ENCODE measurements at regions not wholly inside any gene's neighbourhood (a gene's known extent, or its start where the extent isn't known, plus 50 kb on each side); places are given as distances from the start of the nearest gene placed in this dataset.

DNA sequence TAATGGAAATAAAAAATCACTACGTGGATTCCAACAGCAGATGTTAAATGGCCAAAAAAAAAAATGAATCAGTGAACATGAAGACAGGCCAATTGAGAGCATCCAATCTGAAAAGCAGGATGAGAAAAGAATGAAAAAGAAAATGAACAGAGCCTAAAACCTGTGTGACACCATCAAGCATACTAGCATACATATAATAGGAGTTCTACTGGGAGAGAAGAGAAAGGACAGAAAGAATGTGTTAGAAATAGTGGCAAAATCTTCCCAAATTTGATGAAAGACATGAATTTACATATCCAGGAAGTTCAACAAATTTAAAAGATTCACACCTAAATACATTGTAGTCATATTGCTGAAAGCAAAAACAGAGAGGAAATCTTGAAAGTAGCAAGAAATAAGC lies 59.7 kb upstream of the PHF6 start:
- no peak overlapping the region for H2BK120ac ChIP-seq (replicated peaks; ENCODE audit: low read depth, low read length)
- no peak overlapping the region for H3K18ac ChIP-seq (ENCODE audit: extremely low read depth, low read length)
- H2BK15ac ChIP-seq (ENCODE audit: low read length) = no peak overlapping the region
- H4K5ac ChIP-seq (ENCODE audit: insufficient read length, low read depth, low read length) = no peak overlapping the region
- H3K4me2 ChIP-seq (ENCODE audit: insufficient read depth in 1 of 2, low read depth in 2 of 2, low read length in 2 of 2) = no peak overlapping the region
- H3K9me3 ChIP-seq (ENCODE audit: insufficient read depth in 2 of 2, low read depth in 1 of 2, low read length in 1 of 2) = no peaks in the 10 kb centered on the region
- H2BK20ac ChIP-seq (ENCODE audit: low read length) = no peak overlapping the region
- no peak overlapping the region for H3K4me3 ChIP-seq (ENCODE audit: extremely low read depth in 1 of 4, insufficient read depth in 2 of 4, low read depth in 3 of 4, low read length in 4 of 4)
- H2AFZ ChIP-seq (ENCODE audit: low read length) = no peak overlapping the region
- POLR2A ChIA-PET (ENCODE audit: partially characterized antibody) = no interaction called here
- H3K27me3 ChIP-seq (replicated peaks in 1 of 4; ENCODE audit: control insufficient read depth in 3 of 4, extremely low read depth in 1 of 4, insufficient read depth in 3 of 4, low read length in 3 of 4) = no peaks in the 10 kb centered on the region
- H4K20me1 ChIP-seq (replicated peaks in 1 of 2; ENCODE audit: control insufficient read depth in 1 of 2, insufficient read depth in 2 of 2, low read length in 2 of 2) = no peaks in the 10 kb centered on the region
- no peak for TF ChIP-seq MAFK (IDR thresholded peaks at IDR 0.05; ENCODE audit: low read depth, low read length)
- TF ChIP-seq, protein P1, sequence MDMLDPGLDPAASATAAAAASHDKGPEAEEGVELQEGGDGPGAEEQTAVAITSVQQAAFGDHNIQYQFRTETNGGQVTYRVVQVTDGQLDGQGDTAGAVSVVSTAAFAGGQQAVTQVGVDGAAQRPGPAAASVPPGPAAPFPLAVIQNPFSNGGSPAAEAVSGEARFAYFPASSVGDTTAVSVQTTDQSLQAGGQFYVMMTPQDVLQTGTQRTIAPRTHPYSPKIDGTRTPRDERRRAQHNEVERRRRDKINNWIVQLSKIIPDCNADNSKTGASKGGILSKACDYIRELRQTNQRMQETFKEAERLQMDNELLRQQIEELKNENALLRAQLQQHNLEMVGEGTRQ (IDR thresholded peaks at IDR 0.05; ENCODE audit: low read length) = no peak
- no peak for TF ChIP-seq RAD21 (IDR thresholded peaks at IDR 0.05 in 1 of 2, conservative IDR thresholded peaks at IDR 0.05 in 1 of 2; ENCODE audit: low read depth in 2 of 2, low read length in 2 of 2)
- no peak for TF ChIP-seq ASH2L (IDR thresholded peaks at IDR 0.05; ENCODE audit: low read length)
- no peak for TF ChIP-seq TBP (IDR thresholded peaks at IDR 0.05; ENCODE audit: low read depth, low read length)
- no peak for TF ChIP-seq GTF2F1 (IDR thresholded peaks at IDR 0.05; ENCODE audit: borderline replicate concordance, low read depth, low read length)
- TF ChIP-seq SP4 (IDR thresholded peaks at IDR 0.05; ENCODE audit: low read length) = no peak
- TF ChIP-seq SIX5 (IDR thresholded peaks at IDR 0.05; ENCODE audit: low read depth, low read length) = no peak
- no peak overlapping the region for H2AK5ac ChIP-seq (ENCODE audit: low read depth, low read length)
- H3K23me2 ChIP-seq (ENCODE audit: low read depth, low read length) = no peaks in the 10 kb centered on the region
- H2BK12ac ChIP-seq (ENCODE audit: low read depth, low read length) = no peak overlapping the region
- no peak overlapping the region for H3K14ac ChIP-seq (ENCODE audit: insufficient read length)
- 100% methylated on average over 1 of the region's 1 CpG; no CpG with 5 or more reads in 1 of the 2 experiments for WGBS, 2 experiments (ENCODE audit: extremely low coverage in 1 of 2, insufficient coverage in 1 of 2, insufficient read length in 1 of 2, insufficient replicate concordance in 2 of 2, low coverage in 1 of 2, low lambda C conversion rate in 2 of 2, missing lambda C conversion rate in 1 of 2)
- H2BK5ac ChIP-seq (ENCODE audit: low read depth, low read length) = no peak overlapping the region
- no peak overlapping the region for H3K23ac ChIP-seq (ENCODE audit: insufficient read length)
- H3K4ac ChIP-seq (replicated peaks; ENCODE audit: insufficient read length, low read depth, low read length) = no peak overlapping the region
- H3K4me1 ChIP-seq (replicated peaks in 1 of 4; ENCODE audit: control insufficient read depth in 3 of 4, insufficient read depth in 4 of 4, low read length in 3 of 4) = no peaks in the 10 kb centered on the region
- H3K79me2 ChIP-seq (ENCODE audit: control insufficient read depth in 1 of 2, insufficient read depth in 2 of 2, low read length in 2 of 2) = no peaks in the 10 kb centered on the region
- H3K27ac ChIP-seq (ENCODE audit: low read depth, low read length) = no peak overlapping the region
- CTCF ChIA-PET (ENCODE audit: partially characterized antibody) = no interaction called here
- no peak for DNase-seq (ENCODE audit: low read depth in 1 of 2, low spot score in 2 of 2)
- H3K9ac ChIP-seq (replicated peaks in 1 of 4; ENCODE audit: extremely low read depth in 1 of 4, low read depth in 3 of 4, low read length in 3 of 4) = no peak overlapping the region
- H3K79me1 ChIP-seq (ENCODE audit: low read depth, low read length) = no peaks in the 10 kb centered on the region
- FAIRE-seq = no peak
- H3K36me3 ChIP-seq (ENCODE audit: control insufficient read depth in 2 of 4, insufficient read depth in 4 of 4, low read length in 3 of 4) = no peaks in the 10 kb centered on the region
- H4K8ac ChIP-seq (ENCODE audit: extremely low read depth, insufficient read depth, low read length) = no peak overlapping the region
- H4K91ac ChIP-seq (replicated peaks; ENCODE audit: insufficient read length, low read length) = no peak overlapping the region
- no peak overlapping the region for H3K56ac ChIP-seq (replicated peaks; ENCODE audit: insufficient read length, low read depth, low read length)
